Type B pancreatic cell (in vitro differentiated cells): ENCODE measurements at regions not wholly inside any gene's neighbourhood (a gene's known extent, or its start where the extent isn't known, plus 50 kb on each side); places are given as distances from the start of the nearest gene placed in this dataset.

Experiments
- DNase-seq: peaks from one replicate; pipeline ENCODE4 v3.0.0; 2021; ENCODE audit warnings: mixed read lengths; ENCODE audit not compliant: unreplicated experiment; ENCODE audit errors: extremely low spot score
- H3K27ac Mint-ChIP-seq: 2 replicates; pipeline ENCODE4 v1.8.0; 2021; ENCODE audit warnings: mild to moderate bottlenecking, mixed read lengths
- H3K27me3 Mint-ChIP-seq: 2 replicates; pipeline ENCODE4 v1.8.0; 2021; ENCODE audit warnings: mixed read lengths
- H3K36me3 Mint-ChIP-seq: 2 replicates; pipeline ENCODE4 v1.8.0; 2021; ENCODE audit warnings: mixed read lengths
- H3K4me1 Mint-ChIP-seq: one replicate; pipeline ENCODE4 v1.8.0; 2021; ENCODE audit warnings: mixed read lengths; ENCODE audit not compliant: unreplicated experiment
- H3K4me3 Mint-ChIP-seq: 2 replicates; pipeline ENCODE4 v1.8.0; 2021; ENCODE audit warnings: mild to moderate bottlenecking, mixed read lengths
- H3K9me3 Mint-ChIP-seq: 2 replicates; pipeline ENCODE4 v1.8.0; 2021; ENCODE audit warnings: mixed read lengths
- TF ChIP-seq, protein P1 (sequence below): fragments of 200-600 bp; sonication (generic); conservative IDR thresholded peaks from 2 replicates; pipeline ENCODE4 v1.5.0; 2021; ENCODE audit warnings: antibody characterized with exemption, mild to moderate bottlenecking

DNA sequence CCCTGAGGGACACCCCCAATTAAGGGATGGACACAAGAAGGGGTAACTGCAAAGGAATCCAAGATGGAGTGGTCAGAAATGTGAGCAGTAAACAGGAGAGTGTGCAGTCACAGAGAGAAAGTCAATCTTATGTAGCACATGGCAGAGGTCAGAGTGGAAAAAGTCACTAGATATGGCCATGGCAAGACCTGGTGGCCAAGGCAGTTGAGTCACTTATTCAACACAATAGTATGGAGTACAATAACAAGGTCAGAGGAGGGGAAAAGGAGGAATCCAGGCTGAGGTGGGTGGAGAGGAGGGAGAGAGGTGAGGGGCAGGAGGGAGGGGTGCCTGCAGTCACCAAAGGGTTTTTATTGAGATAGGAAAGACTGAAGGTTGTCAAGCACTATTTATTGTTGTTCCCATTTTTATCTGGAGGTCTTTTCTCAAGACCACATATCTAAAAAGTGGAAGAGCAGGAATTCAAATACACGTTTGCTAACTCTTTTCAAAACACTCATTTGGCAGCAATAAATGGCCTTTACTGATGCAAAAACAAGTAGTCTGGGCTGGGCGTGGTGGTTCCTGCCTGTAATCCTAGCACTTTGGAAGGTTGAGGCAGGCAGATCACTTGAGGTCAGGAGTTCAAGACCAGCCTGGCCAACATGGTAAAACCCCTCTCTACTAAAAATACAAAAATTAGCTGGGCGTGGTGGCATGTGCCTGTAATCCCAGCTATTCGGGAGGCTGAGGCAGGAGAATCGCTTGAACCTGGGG lies 53.3 kb upstream of the ARHGEF3 start:
- H3K27ac Mint-ChIP-seq: peak overlapping the region; percentile 67
- H3K36me3 Mint-ChIP-seq: no peaks in the 10 kb centered on the region
- peak overlapping the region; percentile 62 for H3K4me3 Mint-ChIP-seq
- peaks cover 37% of the 10 kb centered on the region for H3K4me1 Mint-ChIP-seq
- TF ChIP-seq, protein P1, sequence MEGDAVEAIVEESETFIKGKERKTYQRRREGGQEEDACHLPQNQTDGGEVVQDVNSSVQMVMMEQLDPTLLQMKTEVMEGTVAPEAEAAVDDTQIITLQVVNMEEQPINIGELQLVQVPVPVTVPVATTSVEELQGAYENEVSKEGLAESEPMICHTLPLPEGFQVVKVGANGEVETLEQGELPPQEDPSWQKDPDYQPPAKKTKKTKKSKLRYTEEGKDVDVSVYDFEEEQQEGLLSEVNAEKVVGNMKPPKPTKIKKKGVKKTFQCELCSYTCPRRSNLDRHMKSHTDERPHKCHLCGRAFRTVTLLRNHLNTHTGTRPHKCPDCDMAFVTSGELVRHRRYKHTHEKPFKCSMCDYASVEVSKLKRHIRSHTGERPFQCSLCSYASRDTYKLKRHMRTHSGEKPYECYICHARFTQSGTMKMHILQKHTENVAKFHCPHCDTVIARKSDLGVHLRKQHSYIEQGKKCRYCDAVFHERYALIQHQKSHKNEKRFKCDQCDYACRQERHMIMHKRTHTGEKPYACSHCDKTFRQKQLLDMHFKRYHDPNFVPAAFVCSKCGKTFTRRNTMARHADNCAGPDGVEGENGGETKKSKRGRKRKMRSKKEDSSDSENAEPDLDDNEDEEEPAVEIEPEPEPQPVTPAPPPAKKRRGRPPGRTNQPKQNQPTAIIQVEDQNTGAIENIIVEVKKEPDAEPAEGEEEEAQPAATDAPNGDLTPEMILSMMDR: no peak
- H3K9me3 Mint-ChIP-seq: peaks cover 4% of the 10 kb centered on the region
- H3K27me3 Mint-ChIP-seq: no peaks in the 10 kb centered on the region
- no peak for DNase-seq

GRCh38 chr3:56851966-56852884 lies 50.5 kb upstream of the ARHGEF3 start:
- no peak for DNase-seq
- H3K27ac Mint-ChIP-seq: peak overlapping the region; percentile 56
- no peaks in the 10 kb centered on the region for H3K36me3 Mint-ChIP-seq
- TF ChIP-seq, protein P1: no peak
- no peaks in the 10 kb centered on the region for H3K27me3 Mint-ChIP-seq
- peaks cover 44% of the 10 kb centered on the region for H3K4me1 Mint-ChIP-seq
- no peak overlapping the region for H3K4me3 Mint-ChIP-seq
- peaks cover 4% of the 10 kb centered on the region for H3K9me3 Mint-ChIP-seq
